ENCODE measurements at regions not wholly inside any gene's neighbourhood (a gene's known extent, or its start where the extent isn't known, plus 50 kb on each side); places are given as distances from the start of the nearest gene placed in this dataset.
"Not testable (repeated sequence)": the region's sequence is repeated elsewhere in the genome, so short reads cannot be mapped to it uniquely, and the experiment has no call there.

DNA sequence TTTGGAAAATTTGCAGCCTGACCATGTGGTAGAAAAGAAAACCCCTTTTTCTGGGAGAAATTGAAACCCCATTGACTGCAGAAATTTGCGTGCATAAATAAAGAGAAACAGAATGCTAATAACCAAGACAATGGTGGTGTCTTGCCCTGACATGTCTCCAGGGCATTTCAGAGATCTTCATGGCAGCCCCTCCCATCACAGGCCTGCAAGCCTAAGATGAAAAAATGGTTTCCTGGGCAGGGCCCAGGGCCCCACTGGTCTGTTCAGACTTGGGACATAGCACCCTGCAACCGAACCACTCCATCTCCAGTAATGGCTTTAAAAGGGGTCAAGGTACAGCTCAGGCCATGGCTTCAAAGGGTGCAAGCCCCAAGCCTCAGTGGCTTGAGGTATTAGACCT lies 71.6 kb upstream of the SGIP1 start:
- TF ChIP-seq, protein P1, sequence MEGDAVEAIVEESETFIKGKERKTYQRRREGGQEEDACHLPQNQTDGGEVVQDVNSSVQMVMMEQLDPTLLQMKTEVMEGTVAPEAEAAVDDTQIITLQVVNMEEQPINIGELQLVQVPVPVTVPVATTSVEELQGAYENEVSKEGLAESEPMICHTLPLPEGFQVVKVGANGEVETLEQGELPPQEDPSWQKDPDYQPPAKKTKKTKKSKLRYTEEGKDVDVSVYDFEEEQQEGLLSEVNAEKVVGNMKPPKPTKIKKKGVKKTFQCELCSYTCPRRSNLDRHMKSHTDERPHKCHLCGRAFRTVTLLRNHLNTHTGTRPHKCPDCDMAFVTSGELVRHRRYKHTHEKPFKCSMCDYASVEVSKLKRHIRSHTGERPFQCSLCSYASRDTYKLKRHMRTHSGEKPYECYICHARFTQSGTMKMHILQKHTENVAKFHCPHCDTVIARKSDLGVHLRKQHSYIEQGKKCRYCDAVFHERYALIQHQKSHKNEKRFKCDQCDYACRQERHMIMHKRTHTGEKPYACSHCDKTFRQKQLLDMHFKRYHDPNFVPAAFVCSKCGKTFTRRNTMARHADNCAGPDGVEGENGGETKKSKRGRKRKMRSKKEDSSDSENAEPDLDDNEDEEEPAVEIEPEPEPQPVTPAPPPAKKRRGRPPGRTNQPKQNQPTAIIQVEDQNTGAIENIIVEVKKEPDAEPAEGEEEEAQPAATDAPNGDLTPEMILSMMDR (IDR thresholded peaks at IDR 0.05; ENCODE audit: unreplicated experiment) = no peak
- no peaks in the 10 kb centered on the region for H3K27me3 Mint-ChIP-seq (ENCODE audit: low read depth)
- H3K4me1 Mint-ChIP-seq = peaks cover 6% of the 10 kb centered on the region
- H3K9me3 Mint-ChIP-seq = peaks cover 50% of the 10 kb centered on the region
- H3K36me3 Mint-ChIP-seq = peaks cover 5% of the 10 kb centered on the region
- H3K4me3 Mint-ChIP-seq = no peak overlapping the region
- DNase-seq (ENCODE audit: low spot score in 2 of 2, unreplicated experiment in 2 of 2) = no peak
- no peak overlapping the region for H3K27ac Mint-ChIP-seq

DNA sequence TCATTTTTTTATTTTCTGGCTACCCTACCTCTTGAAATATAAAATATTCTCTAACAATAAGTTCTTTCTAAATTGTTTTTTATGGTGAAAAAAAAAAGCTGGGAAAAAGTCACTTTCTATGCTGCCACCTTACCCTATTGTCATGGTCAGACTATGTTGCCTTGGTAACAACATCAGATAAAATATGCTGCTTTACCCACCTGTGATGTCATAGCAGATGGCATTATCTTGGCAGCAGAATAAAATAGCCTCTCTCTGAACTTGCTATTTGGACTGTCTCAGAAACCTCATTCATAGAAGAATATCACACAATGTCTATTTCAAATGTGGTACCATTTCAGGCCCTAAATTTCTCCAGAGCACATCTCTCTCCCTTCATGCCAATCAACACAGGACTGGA lies 69.6 kb upstream of the SGIP1 start:
- Mint-ChIP-seq H3K27ac (no peak overlapping the region), H3K9me3 (peaks cover 45% of the 10 kb centered on the region), H3K36me3 (peaks cover 5% of the 10 kb centered on the region), H3K4me1 (peaks cover 6% of the 10 kb centered on the region), H3K27me3 (ENCODE audit: low read depth) (peaks cover 2% of the 10 kb centered on the region), H3K4me3 (no peak overlapping the region)
- TF ChIP-seq, protein P1 (IDR thresholded peaks at IDR 0.05; ENCODE audit: unreplicated experiment) = no peak
- DNase-seq (ENCODE audit: low spot score in 2 of 2, unreplicated experiment in 2 of 2) = no peak

DNA sequence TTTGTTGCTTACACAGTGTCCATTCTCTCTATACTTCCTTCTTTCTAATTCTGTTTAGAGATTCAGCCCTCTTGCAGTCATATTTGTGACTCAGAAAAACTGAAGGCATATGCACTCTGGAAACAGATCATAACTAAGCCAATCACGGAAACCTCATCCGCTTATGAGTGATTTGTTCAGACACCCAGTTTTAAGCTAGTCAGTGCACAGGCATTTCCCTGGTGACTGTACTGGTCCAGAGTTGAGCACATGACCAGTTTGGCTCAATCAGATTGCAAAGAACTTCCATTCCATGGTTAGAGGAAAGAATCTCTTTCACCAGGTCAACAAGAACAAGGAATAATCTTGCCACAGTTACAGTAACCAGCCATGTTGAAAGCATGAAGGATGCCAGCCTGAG lies 69.2 kb upstream of the SGIP1 start:
- Mint-ChIP-seq H3K36me3 (peaks cover 4% of the 10 kb centered on the region), H3K4me3 (no peak overlapping the region), H3K27me3 (ENCODE audit: low read depth) (peaks cover 2% of the 10 kb centered on the region), H3K27ac (no peak overlapping the region), H3K9me3 (peaks cover 41% of the 10 kb centered on the region), H3K4me1 (peaks cover 6% of the 10 kb centered on the region)
- TF ChIP-seq, protein P1 (IDR thresholded peaks at IDR 0.05; ENCODE audit: unreplicated experiment) = no peak
- DNase-seq (ENCODE audit: low spot score in 2 of 2, unreplicated experiment in 2 of 2) = no peak

DNA sequence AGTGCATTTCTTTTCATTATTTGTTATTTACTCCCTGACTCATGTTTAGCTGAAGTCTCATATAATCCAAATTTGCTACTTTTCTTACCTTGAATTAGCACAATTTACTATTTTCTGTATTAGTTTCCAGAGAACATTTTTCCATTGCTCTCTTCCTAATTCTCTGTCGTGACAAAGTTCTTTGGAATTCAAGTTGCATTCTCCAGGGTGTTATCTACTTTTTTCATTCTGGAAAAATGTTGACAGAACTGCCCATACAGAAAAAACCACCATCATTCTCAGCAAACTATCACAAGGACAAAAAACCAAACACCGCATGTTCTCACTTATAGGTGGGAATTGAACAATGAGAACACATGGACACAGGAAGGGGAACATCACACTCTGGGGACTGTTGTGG lies 67.3 kb upstream of the SGIP1 start:
- H3K4me1 Mint-ChIP-seq; DNase-seq (ENCODE audit: low spot score in 2 of 2, unreplicated experiment in 2 of 2); H3K4me3 Mint-ChIP-seq; H3K36me3 Mint-ChIP-seq; H3K27me3 Mint-ChIP-seq (ENCODE audit: low read depth); H3K27ac Mint-ChIP-seq: not testable (repeated sequence)
- H3K9me3 Mint-ChIP-seq = peaks cover 24% of the 10 kb centered on the region

DNA sequence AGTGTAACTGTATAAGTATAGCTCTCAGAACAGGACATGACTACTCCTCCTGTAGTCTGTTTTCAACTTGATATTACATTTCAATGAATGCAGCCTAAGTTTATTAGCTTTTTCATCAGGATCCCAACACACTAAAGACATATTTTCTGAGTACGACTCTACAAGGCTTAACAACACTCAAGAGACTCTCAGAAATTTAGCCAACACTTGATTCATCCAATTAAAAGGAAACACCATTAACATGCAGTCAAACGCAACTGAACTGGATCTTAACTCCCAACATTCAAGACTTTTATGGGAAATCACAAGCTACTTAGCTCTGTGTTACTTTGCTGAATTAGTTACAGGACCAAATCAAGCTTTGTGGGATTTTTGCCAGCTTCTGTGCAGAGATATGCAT lies 65.2 kb upstream of the SGIP1 start:
- peaks cover 6% of the 10 kb centered on the region for H3K4me1 Mint-ChIP-seq
- H3K27ac Mint-ChIP-seq = no peak overlapping the region
- H3K36me3 Mint-ChIP-seq = no peaks in the 10 kb centered on the region

DNA sequence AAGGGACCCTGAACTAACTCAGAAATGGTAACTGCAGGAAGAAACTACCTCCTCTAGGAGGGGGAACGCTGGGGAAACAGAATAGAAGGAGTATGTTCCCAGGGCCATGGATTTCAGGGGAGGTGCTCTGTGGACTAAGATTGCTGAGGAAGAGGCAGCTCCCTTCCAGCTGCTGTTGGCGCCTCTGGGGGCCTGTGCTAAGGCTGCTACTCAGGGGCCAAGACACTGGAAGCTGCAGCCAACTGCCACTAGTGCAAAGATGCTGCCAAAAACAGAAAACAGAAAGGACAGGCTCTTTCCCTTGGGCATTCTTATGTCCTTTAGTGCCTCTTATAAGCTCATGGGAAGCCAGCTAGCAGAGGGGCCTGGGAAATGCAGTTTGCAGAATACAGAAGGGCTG lies 58.0 kb upstream of the SGIP1 start:
- DNase-seq (ENCODE audit: low spot score in 2 of 2, unreplicated experiment in 2 of 2) = no peak
- TF ChIP-seq, protein P1 (IDR thresholded peaks at IDR 0.05; ENCODE audit: unreplicated experiment) = no peak
- H3K4me1 Mint-ChIP-seq = peaks cover 1% of the 10 kb centered on the region
- peaks cover 3% of the 10 kb centered on the region for H3K27me3 Mint-ChIP-seq (ENCODE audit: low read depth)
- no peak overlapping the region for H3K4me3 Mint-ChIP-seq
- no peak overlapping the region for H3K27ac Mint-ChIP-seq
- H3K36me3 Mint-ChIP-seq = no peaks in the 10 kb centered on the region
- peaks cover 14% of the 10 kb centered on the region for H3K9me3 Mint-ChIP-seq

More for the DNA sequence above, 65.2 kb upstream of the SGIP1 start:
- TF ChIP-seq, protein P1 (IDR thresholded peaks at IDR 0.05; ENCODE audit: unreplicated experiment) = no peak
- DNase-seq (ENCODE audit: low spot score in 2 of 2, unreplicated experiment in 2 of 2) = no peak
- peaks cover 10% of the 10 kb centered on the region for H3K9me3 Mint-ChIP-seq
- no peak overlapping the region for H3K4me3 Mint-ChIP-seq
- peaks cover 5% of the 10 kb centered on the region for H3K27me3 Mint-ChIP-seq (ENCODE audit: low read depth)

Measured in mesothelial cell of epicardium (in vitro differentiated cells).